SK-N-SH (cell line): ENCODE measurements at regions not wholly inside any gene's neighbourhood (a gene's known extent, or its start where the extent isn't known, plus 50 kb on each side); places are given as distances from the start of the nearest gene placed in this dataset.
"Not testable (repeated sequence)": the region's sequence is repeated elsewhere in the genome, so short reads cannot be mapped to it uniquely, and the experiment has no call there.

Experiments
- CTCF ChIA-PET: fragments of 300-600, 350-600 bp; formaldehyde crosslinking; extraction: SDS; loops from one replicate; lab custom pipeline; 2021; lab: Yijun Ruan, JAX
- POLR2A ChIA-PET: fragments of 350-600 bp; sonication (Branson Sonifier 250); formaldehyde crosslinking; extraction: SDS; loops from one replicate; lab custom pipeline; 2020; ENCODE audit warnings: antibody characterized with exemption, inconsistent platforms; lab: Yijun Ruan, JAX
- DNase-seq: peaks from one replicate; pipeline ENCODE4 v3.0.0; 2012
- H2AFZ ChIP-seq: fragments of 200-600 bp; sonication (generic); 2 replicates; pipeline ENCODE4 v1.8.1; 2016; ENCODE audit warnings: antibody characterized with exemption, mild to moderate bottlenecking, low read depth
- H3F3A ChIP-seq: fragments of 200-600 bp; sonication (generic); replicated peaks from 2 replicates; pipeline ENCODE3; 2016; ENCODE audit warnings: antibody characterized with exemption, mild to moderate bottlenecking; ENCODE audit not compliant: insufficient read depth
- H3K27ac ChIP-seq, 2 experiments: fragments of 200-500 bp in 1 of 2; fragments of 200-600 bp in 1 of 2; sonication (Bioruptor generic) in 1 of 2; sonication (generic), shearing (Covaris generic) in 1 of 2; 2 replicates each; pipeline versions ENCODE4 v1.5.1 to v1.6.1; 2014 to 2016; ENCODE audit warnings: low read depth in 2 of 2, inconsistent platforms in 1 of 2, low read length in 1 of 2, mild to moderate bottlenecking in 1 of 2, mixed read lengths in 1 of 2
- H3K27me3 ChIP-seq: fragments of 200-600 bp; sonication (generic), shearing (Covaris generic); 2 replicates; pipeline ENCODE4 v1.6.1; 2016; ENCODE audit warnings: mixed run types; ENCODE audit not compliant: insufficient read depth
- H3K36me3 ChIP-seq, 2 experiments: fragments of 200-500 bp in 1 of 2; fragments of 200-600 bp in 1 of 2; sonication (Bioruptor generic) in 1 of 2; sonication (generic) in 1 of 2; replicated peaks in 1 of 2; 2 replicates each; pipeline versions ENCODE3 to v1.5.1; 2014 to 2016; ENCODE audit warnings: low read length in 1 of 2, mild to moderate bottlenecking in 1 of 2; ENCODE audit not compliant: insufficient read depth in 2 of 2, control insufficient read depth in 1 of 2
- H3K4me1 ChIP-seq, 2 experiments: fragments of 200-500 bp in 1 of 2; fragments of 200-600 bp in 1 of 2; sonication (Bioruptor generic) in 1 of 2; sonication (generic), shearing (Covaris generic) in 1 of 2; 2 replicates each; pipeline versions ENCODE4 v1.5.1 to v1.6.1; 2014 to 2016; ENCODE audit warnings: low read depth in 1 of 2, low read length in 1 of 2, mixed run types in 1 of 2; ENCODE audit not compliant: insufficient read depth in 2 of 2, control insufficient read depth in 1 of 2
- H3K4me2 ChIP-seq: fragments of 200-600 bp; sonication (generic), shearing (Covaris generic); 2 replicates; pipeline ENCODE4 v1.6.1; 2017; ENCODE audit warnings: mixed run types
- H3K4me3 ChIP-seq, 2 experiments: fragments of 200-500 bp in 1 of 2; fragments of 200-600 bp in 1 of 2; sonication (Bioruptor generic) in 1 of 2; sonication (generic), shearing (Covaris generic) in 1 of 2; 2 replicates each; pipeline versions ENCODE4 v1.5.1 to v1.8.1; 2014 to 2016; ENCODE audit warnings: low read depth in 2 of 2, inconsistent platforms in 1 of 2, low read length in 1 of 2, mild to moderate bottlenecking in 1 of 2, mixed read lengths in 1 of 2, moderate library complexity in 1 of 2
- H3K79me2 ChIP-seq: fragments of 200-600 bp; sonication (generic); 2 replicates; pipeline ENCODE4 v1.8.1; 2017; ENCODE audit warnings: mild to moderate bottlenecking; ENCODE audit not compliant: insufficient read depth
- H3K9ac ChIP-seq: fragments of 200-600 bp; sonication (generic); 2 replicates; pipeline ENCODE4 v1.6.1; 2017; ENCODE audit warnings: mixed run types
- H3K9me2 ChIP-seq: fragments of 200-600 bp; sonication (generic); 2 replicates; pipeline ENCODE4 v1.6.1; 2017; ENCODE audit warnings: mixed run types
- H3K9me3 ChIP-seq: fragments of 200-600 bp; sonication (generic); 2 replicates; pipeline ENCODE4 v1.6.1; 2017; ENCODE audit warnings: mixed run types, mild to moderate bottlenecking, moderate library complexity
- H4K20me1 ChIP-seq: fragments of 200-600 bp; sonication (generic); 2 replicates; pipeline ENCODE4 v1.6.1; 2017; ENCODE audit warnings: mild to moderate bottlenecking, mixed run types; ENCODE audit not compliant: insufficient read depth
- EP300 ChIP-seq, 2 experiments: IDR thresholded peaks; 2 replicates each; pipeline versions ENCODE4 v1.4.0 to v1.6.1; 2012; ENCODE audit warnings: borderline replicate concordance in 1 of 2, low read depth in 1 of 2, low read length in 1 of 2
- EZH2phosphoT487 ChIP-seq: fragments of 200-600 bp; sonication (generic); IDR thresholded peaks from 2 replicates; pipeline ENCODE4 v1.6.1; 2017; ENCODE audit warnings: low read depth, mixed run types, mild to moderate bottlenecking, antibody characterized with exemption, moderate library complexity, borderline replicate concordance
- GATA2 ChIP-seq: sonication (generic); formaldehyde crosslinking; IDR thresholded peaks from 2 replicates; pipeline ENCODE4 v1.5.0; 2020; ENCODE audit warnings: mild to moderate bottlenecking, missing genetic modification reagents
- MEF2A ChIP-seq: IDR thresholded peaks from 2 replicates; pipeline ENCODE4 v1.4.0; 2012; ENCODE audit warnings: low read depth, borderline replicate concordance
- MXI1 ChIP-seq: IDR thresholded peaks from 2 replicates; pipeline ENCODE4 v1.6.1; 2012; ENCODE audit warnings: mild to moderate bottlenecking, low read depth, low read length, improper control_type of control experiment
- POLR2AphosphoS5 ChIP-seq: IDR thresholded peaks from 2 replicates; pipeline ENCODE4 v1.6.1; 2012; ENCODE audit warnings: low read depth, low read length
- RAD21 ChIP-seq: IDR thresholded peaks from 2 replicates; pipeline ENCODE4 v1.6.1; 2012; ENCODE audit warnings: mild to moderate bottlenecking, low read length
- RFX5 ChIP-seq: IDR thresholded peaks from 2 replicates; pipeline ENCODE4 v1.6.1; 2012; ENCODE audit warnings: mild to moderate bottlenecking, improper control_type of control experiment, low read length
- RXRA ChIP-seq: IDR thresholded peaks from 2 replicates; pipeline ENCODE4 v1.4.0; 2012; ENCODE audit warnings: low read depth, mild to moderate bottlenecking, borderline replicate concordance
- TAF1 ChIP-seq: IDR thresholded peaks from 2 replicates; pipeline ENCODE4 v1.6.1; 2012; ENCODE audit warnings: low read depth, mild to moderate bottlenecking, low read length, moderate library complexity, borderline replicate concordance
- WGBS: methylation state at CpG from one replicate; pipeline ENCODE4 v1.1.6; 2017; ENCODE audit warnings: low lambda C conversion rate; 5-methylcytosine and 5-hydroxymethylcytosine counted together
- TF ChIP-seq, protein P1 (sequence below): fragments of 200-600 bp; sonication (generic); IDR thresholded peaks from 2 replicates; pipeline ENCODE4 v1.6.1; 2017; ENCODE audit warnings: antibody characterized with exemption, mild to moderate bottlenecking, moderate library complexity

DNA sequence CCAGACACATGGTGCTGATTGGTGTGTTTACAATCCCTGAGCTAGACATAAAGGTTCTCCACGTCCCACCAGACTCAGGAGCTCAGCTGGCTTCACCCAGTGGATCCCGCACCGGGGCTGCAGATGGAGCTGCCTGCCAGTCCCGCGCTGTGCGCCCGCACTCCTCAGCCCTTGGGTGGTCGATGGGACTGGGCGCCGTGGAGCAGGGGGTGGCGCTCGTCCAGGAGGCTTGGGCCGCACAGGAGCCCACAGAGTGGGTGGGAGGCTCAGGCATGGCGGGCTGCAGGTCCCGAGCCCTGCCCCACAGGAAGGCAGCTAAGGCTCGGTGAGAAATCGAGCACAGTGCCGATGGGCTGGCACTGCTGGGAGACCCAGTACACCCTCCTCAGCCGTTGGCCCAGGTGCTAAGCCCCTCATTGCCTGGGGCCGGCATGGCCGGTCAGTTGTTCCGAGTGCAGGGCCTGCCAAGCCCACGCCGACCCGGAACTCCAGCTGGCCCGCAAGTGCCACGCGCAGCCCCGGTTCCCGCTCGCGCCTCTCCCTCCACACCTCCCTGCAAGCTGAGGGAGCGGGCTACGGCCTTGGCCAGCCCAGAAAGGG is 76.8 kb upstream of the ZNF98 start:
- CTCF ChIA-PET: not testable (repeated sequence)

DNA sequence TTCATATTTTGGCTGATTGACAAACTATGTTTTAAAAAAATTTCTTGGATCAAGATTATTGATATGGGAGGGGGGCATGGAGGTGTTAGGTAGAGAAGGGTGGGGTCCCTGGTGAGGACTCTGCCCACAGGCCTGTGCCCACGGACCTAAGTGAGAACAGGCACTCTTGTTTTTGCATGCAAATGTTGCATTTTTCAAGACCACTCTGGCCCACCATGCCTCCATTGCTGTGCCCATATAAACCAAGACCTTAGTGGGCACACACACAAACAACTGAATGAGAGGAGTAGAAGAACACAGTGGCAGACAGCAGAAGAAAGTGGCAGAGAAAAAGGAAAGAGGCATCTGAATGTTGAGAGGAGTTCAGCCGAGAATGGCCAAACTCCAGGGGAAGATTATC is 69.6 kb upstream of the ZNF98 start:
- Histone ChIP-seq H3K4me3 (no peak overlapping the region), H3K9ac (no peak overlapping the region), H3F3A (no peaks in the 10 kb centered on the region), H3K4me2 (no peak overlapping the region), H3K27me3 (no peaks in the 10 kb centered on the region), H3K9me3 (0 out of 2 replicates have a peak, but pooled peaks cover 4% of the 10 kb centered on the region), H2AFZ (no peak overlapping the region), H3K4me1 (no peaks in the 10 kb centered on the region), H3K36me3 (no peaks in the 10 kb centered on the region), H3K9me2 (no peaks in the 10 kb centered on the region), H3K27ac (no peak overlapping the region), H3K79me2 (no peaks in the 10 kb centered on the region), H4K20me1 (no peaks in the 10 kb centered on the region)
- TF ChIP-seq RAD21 (no peak), GATA2 (no peak), MEF2A (no peak), MXI1 (no peak), EZH2phosphoT487 (no peak), POLR2AphosphoS5 (no peak), EP300 (IDR thresholded peaks at IDR 0.05; ENCODE audit: borderline replicate concordance in 1 of 2, low read depth in 1 of 2, low read length in 1 of 2) (no peak), TAF1 (no peak), RFX5 (no peak), RXRA (no peak)
- TF ChIP-seq, protein P1, sequence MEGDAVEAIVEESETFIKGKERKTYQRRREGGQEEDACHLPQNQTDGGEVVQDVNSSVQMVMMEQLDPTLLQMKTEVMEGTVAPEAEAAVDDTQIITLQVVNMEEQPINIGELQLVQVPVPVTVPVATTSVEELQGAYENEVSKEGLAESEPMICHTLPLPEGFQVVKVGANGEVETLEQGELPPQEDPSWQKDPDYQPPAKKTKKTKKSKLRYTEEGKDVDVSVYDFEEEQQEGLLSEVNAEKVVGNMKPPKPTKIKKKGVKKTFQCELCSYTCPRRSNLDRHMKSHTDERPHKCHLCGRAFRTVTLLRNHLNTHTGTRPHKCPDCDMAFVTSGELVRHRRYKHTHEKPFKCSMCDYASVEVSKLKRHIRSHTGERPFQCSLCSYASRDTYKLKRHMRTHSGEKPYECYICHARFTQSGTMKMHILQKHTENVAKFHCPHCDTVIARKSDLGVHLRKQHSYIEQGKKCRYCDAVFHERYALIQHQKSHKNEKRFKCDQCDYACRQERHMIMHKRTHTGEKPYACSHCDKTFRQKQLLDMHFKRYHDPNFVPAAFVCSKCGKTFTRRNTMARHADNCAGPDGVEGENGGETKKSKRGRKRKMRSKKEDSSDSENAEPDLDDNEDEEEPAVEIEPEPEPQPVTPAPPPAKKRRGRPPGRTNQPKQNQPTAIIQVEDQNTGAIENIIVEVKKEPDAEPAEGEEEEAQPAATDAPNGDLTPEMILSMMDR: no peak
- ChIA-PET CTCF (no interaction called here), POLR2A (no interaction called here)
- 2% methylated on average over 2 of the region's 2 CpGs for WGBS
- DNase-seq: no peak

More for the DNA sequence above, 76.8 kb upstream of the ZNF98 start:
- DNase-seq, H3K36me3 ChIP-seq, POLR2A ChIA-PET, H3K9me2 ChIP-seq, H3K27ac ChIP-seq, H3K4me2 ChIP-seq, H3K27me3 ChIP-seq, H3K9ac ChIP-seq, H3K4me1 ChIP-seq, H2AFZ ChIP-seq, H4K20me1 ChIP-seq, H3F3A ChIP-seq, H3K4me3 ChIP-seq, H3K79me2 ChIP-seq, H3K9me3 ChIP-seq: not testable (repeated sequence)
- WGBS: 52% methylated on average over 13 of the region's 34 CpGs

GRCh38 chr19:22483514-22483913 is 61.4 kb upstream of the ZNF98 start:
- peaks cover 26% of the 10 kb centered on the region for H3K9me3 ChIP-seq
- H3K9me2 ChIP-seq, H4K20me1 ChIP-seq, H3K79me2 ChIP-seq, H3K9ac ChIP-seq, H3K4me1 ChIP-seq, DNase-seq, H3K4me3 ChIP-seq, H3K27ac ChIP-seq, CTCF ChIA-PET, H3K4me2 ChIP-seq, H3F3A ChIP-seq, H3K36me3 ChIP-seq, H3K27me3 ChIP-seq, H2AFZ ChIP-seq, POLR2A ChIA-PET: not testable (repeated sequence)
- WGBS: 33% methylated on average over 7 of the region's 7 CpGs
